ENCODE measurements at regions not wholly inside any gene's neighbourhood (a gene's known extent, or its start where the extent isn't known, plus 50 kb on each side); places are given as distances from the start of the nearest gene placed in this dataset.
A peak's percentile ranks its signal among the peaks of the same experiment; 100 is the strongest.
"Not testable (repeated sequence)": the region's sequence is repeated elsewhere in the genome, so short reads cannot be mapped to it uniquely, and the experiment has no call there.

DNA sequence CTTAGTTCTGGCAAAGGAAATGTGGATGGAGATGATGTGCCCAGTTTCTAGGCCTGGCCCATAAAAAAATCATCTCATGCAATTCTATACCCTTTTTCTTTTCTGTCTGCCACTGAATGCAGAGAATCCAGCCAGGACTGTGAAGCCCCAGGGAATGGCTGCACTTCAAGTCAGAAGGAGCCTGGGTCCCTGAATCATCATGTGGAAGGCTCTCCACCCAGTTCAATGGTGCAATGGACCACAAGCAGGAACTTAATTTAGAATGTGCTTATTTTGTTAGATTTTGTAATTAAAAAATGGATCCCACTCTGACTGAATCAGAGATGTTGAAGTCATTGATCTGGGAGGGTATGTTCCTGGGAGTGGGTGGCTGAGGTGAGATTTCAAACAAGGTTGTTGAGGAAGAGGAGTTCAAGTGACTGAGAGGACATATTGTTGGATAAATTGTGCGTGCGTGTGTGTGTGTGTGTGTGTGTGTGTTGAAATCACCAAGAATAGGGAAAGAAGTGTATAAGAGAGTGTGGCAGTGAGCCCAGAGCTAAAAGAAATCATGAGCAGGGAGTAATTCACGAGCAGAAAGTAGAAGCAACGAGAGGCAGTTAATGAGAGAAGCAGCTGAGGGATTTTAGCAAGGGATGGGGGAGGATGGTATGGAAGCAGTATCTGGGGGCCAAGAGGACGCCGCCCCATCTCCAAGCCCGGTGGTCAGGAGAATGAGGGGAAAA, 125.4 kb downstream of the TMX1 start:
- no peak overlapping the region for H3K9ac ChIP-seq (ENCODE audit: insufficient read length, low read depth)
- no peaks in the 10 kb centered on the region for H3K27me3 ChIP-seq (ENCODE audit: insufficient read depth, insufficient read length)
- H3K36me3 ChIP-seq (ENCODE audit: insufficient read depth, insufficient read length, low read length): no peaks in the 10 kb centered on the region
- no peak for TF ChIP-seq YY1 (IDR thresholded peaks at IDR 0.05; ENCODE audit: insufficient read depth, insufficient read length)
- no peak for TF ChIP-seq SUZ12 (IDR thresholded peaks at IDR 0.05; ENCODE audit: extremely low read depth, insufficient read depth, insufficient read length)
- TF ChIP-seq ZNF274 (IDR thresholded peaks at IDR 0.05; ENCODE audit: low read depth, low read length): no peak
- peaks cover 2% of the 10 kb centered on the region for H3K4me1 ChIP-seq (ENCODE audit: insufficient read depth, insufficient read length)
- H3K9me3 ChIP-seq (ENCODE audit: insufficient read depth, low read length): no peaks in the 10 kb centered on the region; the same call in 1 of the 2 replicates
- no peak for DNase-seq (ENCODE audit: low read depth, low spot score)
- H3K4me3 ChIP-seq (ENCODE audit: insufficient read length, low read depth): no peak overlapping the region

DNA sequence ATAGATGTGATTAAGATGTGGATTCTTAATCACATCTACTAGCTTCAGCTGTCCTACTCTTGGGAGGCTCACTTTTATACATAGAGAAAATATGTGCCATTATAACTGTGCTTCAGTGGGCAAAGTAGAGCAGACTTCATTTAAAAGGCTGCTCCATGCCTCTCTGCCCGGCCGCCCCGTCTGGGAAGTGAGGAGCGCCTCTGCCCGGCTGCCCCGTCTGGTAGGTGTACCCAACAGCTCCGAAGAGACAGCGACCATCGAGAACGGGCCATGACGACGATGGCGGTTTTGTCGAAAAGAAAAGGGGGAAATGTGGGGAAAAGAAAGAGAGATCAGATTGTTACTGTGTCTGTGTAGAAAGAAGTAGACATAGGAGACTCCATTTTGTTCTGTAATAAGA, 126.4 kb downstream of the TMX1 start:
- not testable (repeated sequence) for H3K4me1 ChIP-seq (ENCODE audit: insufficient read depth, insufficient read length); H3K27me3 ChIP-seq (ENCODE audit: insufficient read depth, insufficient read length); H3K4me3 ChIP-seq (ENCODE audit: insufficient read length, low read depth); H3K9ac ChIP-seq (ENCODE audit: insufficient read length, low read depth); DNase-seq (ENCODE audit: low read depth, low spot score); H3K36me3 ChIP-seq (ENCODE audit: insufficient read depth, insufficient read length, low read length); H3K9me3 ChIP-seq (ENCODE audit: insufficient read depth, low read length)

DNA sequence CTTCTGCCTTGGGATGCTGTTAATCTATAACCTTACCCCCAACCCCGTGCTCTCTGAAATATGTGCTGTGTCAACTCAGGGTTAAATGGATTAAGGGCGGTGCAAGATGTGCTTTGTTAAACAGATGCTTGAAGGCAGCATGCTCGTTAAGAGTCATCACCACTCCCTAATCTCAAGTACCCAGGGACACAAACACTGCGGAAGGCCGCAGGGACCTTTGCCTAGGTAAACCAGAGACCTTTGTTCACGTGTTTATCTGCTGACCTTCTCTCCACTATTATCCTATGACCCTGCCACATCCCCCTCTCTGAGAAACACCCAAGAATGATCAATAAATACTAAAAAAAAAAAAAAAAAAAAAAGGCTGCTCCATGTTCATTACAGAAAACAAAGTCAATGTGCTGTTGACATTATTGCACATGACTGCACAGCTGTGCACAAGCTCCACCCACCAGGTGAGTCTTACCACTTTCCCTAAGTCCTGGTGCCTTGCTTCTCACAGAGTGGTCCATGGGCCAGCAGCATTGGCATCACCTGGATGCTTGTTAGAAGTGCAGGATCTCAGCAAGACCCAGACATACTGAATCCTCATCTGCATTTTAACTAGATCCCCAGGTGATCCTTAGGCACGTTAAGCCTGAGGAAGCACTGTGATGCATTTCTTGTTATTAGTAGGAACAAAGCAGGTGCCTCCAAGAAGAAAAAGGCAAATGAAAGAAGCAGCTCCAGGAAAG, 127.0 kb downstream of the TMX1 start:
- H3K4me3 ChIP-seq (ENCODE audit: insufficient read length, low read depth); H3K9me3 ChIP-seq (ENCODE audit: insufficient read depth, low read length); H3K4me1 ChIP-seq (ENCODE audit: insufficient read depth, insufficient read length); DNase-seq (ENCODE audit: low read depth, low spot score); H3K27me3 ChIP-seq (ENCODE audit: insufficient read depth, insufficient read length); H3K36me3 ChIP-seq (ENCODE audit: insufficient read depth, insufficient read length, low read length); H3K9ac ChIP-seq (ENCODE audit: insufficient read length, low read depth): not testable (repeated sequence)

DNA sequence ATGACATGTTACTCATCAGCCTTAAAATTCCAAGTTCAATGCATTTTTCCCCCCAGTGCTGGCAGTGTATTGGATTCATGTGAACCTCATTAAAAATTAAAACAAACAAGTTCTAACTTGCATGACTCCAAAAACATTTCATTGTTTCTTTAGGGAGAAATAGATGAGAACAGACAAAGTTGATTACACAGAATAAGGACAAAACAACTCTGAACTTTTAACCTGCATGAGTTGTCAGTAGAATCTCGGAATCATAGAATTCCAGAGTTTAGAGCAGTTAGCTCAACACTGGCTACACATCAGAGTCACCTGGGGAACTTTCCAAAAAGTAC, 127.5 kb downstream of the TMX1 start:
- Histone ChIP-seq H3K9ac (ENCODE audit: insufficient read length, low read depth) (no peak overlapping the region), H3K4me3 (ENCODE audit: insufficient read length, low read depth) (no peak overlapping the region), H3K27me3 (ENCODE audit: insufficient read depth, insufficient read length) (no peaks in the 10 kb centered on the region), H3K36me3 (ENCODE audit: insufficient read depth, insufficient read length, low read length) (no peaks in the 10 kb centered on the region), H3K9me3 (ENCODE audit: insufficient read depth, low read length) (no peaks in the 10 kb centered on the region; the same call in 1 of the 2 replicates), H3K4me1 (ENCODE audit: insufficient read depth, insufficient read length) (peaks cover 2% of the 10 kb centered on the region)
- DNase-seq (ENCODE audit: low read depth, low spot score): no peak
- no peak for TF ChIP-seq YY1 (IDR thresholded peaks at IDR 0.05; ENCODE audit: insufficient read depth, insufficient read length)

DNA sequence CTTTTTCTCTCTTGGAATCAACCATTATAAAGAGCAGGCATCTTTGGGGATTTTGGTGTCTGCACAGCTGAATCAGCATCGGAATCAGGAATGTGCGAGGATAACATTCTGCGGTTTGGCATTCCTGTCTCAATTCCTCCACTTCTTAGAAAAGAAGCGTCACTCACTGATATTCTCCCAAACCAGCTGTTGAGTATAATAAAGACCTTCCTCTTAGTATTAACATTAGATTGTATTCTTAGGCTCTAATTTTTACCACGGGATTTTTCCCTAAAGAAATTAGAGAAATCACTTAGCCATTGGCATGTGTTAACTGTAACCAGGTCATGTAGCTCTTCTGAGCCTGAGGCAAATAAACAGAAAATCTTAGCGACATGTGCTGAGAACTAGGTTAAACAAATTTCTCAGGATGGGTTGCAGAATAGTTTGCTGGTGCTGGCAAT, 128.7 kb downstream of the TMX1 start:
- Histone ChIP-seq H3K9me3 (ENCODE audit: insufficient read depth, low read length) (no peaks in the 10 kb centered on the region; the same call in 1 of the 2 replicates), H3K9ac (ENCODE audit: insufficient read length, low read depth) (no peak overlapping the region), H3K4me3 (ENCODE audit: insufficient read length, low read depth) (no peak overlapping the region), H3K27me3 (ENCODE audit: insufficient read depth, insufficient read length) (no peaks in the 10 kb centered on the region), H3K4me1 (ENCODE audit: insufficient read depth, insufficient read length) (peaks cover 2% of the 10 kb centered on the region), H3K36me3 (ENCODE audit: insufficient read depth, insufficient read length, low read length) (no peaks in the 10 kb centered on the region)
- TF ChIP-seq YY1 (IDR thresholded peaks at IDR 0.05; ENCODE audit: insufficient read depth, insufficient read length): no peak
- TF ChIP-seq ZNF274 (IDR thresholded peaks at IDR 0.05; ENCODE audit: low read depth, low read length): no peak
- TF ChIP-seq SUZ12 (IDR thresholded peaks at IDR 0.05; ENCODE audit: extremely low read depth, insufficient read depth, insufficient read length): no peak
- no peak for DNase-seq (ENCODE audit: low read depth, low spot score)

DNA sequence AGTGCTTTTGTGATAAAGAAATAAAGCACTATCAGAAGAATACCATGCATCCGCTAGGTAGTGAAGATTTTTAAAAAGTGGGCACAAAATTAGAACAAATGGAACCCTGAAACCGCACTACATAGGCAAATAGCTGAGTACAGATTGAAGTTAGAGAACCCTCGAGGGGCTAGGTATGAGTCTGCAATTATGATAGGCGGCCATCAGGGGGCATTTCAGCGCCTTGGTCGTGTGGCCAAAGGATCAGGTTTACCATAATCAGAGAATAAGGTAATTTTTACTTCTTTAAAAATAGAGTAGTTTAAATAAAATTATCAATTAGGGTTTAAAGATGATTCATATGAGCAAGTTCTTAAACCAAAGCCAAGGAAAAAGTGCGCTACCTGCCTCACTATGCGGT, 129.8 kb downstream of the TMX1 start:
- H3K4me3 ChIP-seq (ENCODE audit: insufficient read length, low read depth): no peak overlapping the region
- peak; percentile 20 for DNase-seq (ENCODE audit: low read depth, low spot score)
- H3K9ac ChIP-seq (ENCODE audit: insufficient read length, low read depth): no peak overlapping the region
- H3K27me3 ChIP-seq (ENCODE audit: insufficient read depth, insufficient read length): no peaks in the 10 kb centered on the region
- peaks cover 2% of the 10 kb centered on the region for H3K4me1 ChIP-seq (ENCODE audit: insufficient read depth, insufficient read length)
- no peak for TF ChIP-seq ZNF274 (IDR thresholded peaks at IDR 0.05; ENCODE audit: low read depth, low read length)
- no peaks in the 10 kb centered on the region for H3K36me3 ChIP-seq (ENCODE audit: insufficient read depth, insufficient read length, low read length)
- H3K9me3 ChIP-seq (ENCODE audit: insufficient read depth, low read length): no peaks in the 10 kb centered on the region; the same call in 1 of the 2 replicates

DNA sequence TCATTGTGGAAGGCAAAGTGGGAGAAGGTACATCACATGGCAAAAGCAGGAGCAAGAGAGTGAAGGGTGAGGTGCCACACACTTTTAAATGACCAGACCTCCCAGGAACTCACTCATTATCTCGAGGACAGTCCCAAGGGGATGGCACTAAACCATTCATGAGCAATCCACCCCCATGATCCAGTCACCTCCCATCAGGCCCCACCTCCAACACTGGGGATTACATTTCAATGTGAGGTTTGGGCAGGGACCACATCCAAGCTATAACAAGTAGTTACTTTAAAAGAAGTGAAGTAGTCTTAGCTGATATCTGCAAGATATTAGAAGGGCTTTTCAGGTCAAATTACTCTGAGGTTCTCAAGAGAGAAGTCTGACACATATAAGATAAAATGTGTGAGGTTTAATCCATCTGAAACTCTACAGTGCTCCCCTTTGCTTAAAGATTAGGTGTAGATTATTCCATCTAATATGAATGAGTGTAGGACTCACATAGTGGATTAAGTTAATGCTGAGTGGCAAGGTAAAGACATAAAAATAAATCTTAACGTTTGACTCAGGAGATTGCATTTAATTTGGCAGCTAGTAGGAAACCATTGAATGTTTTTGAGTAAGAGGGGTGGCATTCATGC, 130.8 kb downstream of the TMX1 start:
- no peak for DNase-seq (ENCODE audit: low read depth, low spot score)
- no peaks in the 10 kb centered on the region for H3K36me3 ChIP-seq (ENCODE audit: insufficient read depth, insufficient read length, low read length)
- no peaks in the 10 kb centered on the region for H3K27me3 ChIP-seq (ENCODE audit: insufficient read depth, insufficient read length)
- TF ChIP-seq YY1 (IDR thresholded peaks at IDR 0.05; ENCODE audit: insufficient read depth, insufficient read length) (no peak), ZNF274 (IDR thresholded peaks at IDR 0.05; ENCODE audit: low read depth, low read length) (no peak), SUZ12 (IDR thresholded peaks at IDR 0.05; ENCODE audit: extremely low read depth, insufficient read depth, insufficient read length) (no peak)
- H3K9ac ChIP-seq (ENCODE audit: insufficient read length, low read depth): no peak overlapping the region
- no peaks in the 10 kb centered on the region; the same call in 1 of the 2 replicates for H3K9me3 ChIP-seq (ENCODE audit: insufficient read depth, low read length)
- H3K4me3 ChIP-seq (ENCODE audit: insufficient read length, low read depth): no peak overlapping the region
- H3K4me1 ChIP-seq (ENCODE audit: insufficient read depth, insufficient read length): peaks cover 2% of the 10 kb centered on the region

DNA sequence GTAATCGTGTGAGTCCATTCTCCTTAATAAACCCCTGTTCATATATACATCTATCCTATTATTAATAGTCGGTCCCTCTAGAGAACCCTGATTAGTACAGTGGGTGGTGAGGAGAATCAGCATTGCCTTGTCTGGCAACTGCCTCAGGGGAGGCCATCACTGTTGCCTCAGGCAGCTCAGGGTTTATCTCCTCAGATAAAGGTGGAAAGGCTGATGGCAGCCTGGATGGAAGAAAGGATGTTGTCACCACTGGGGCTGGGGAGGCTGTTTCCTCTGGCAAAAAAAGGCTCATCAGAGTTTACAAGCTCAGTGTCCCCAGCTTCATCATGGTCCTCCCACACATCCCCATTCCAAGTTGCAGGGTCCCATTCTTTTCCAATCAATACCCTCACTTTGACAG, 137.1 kb downstream of the TMX1 start:
- not testable (repeated sequence) for H3K27me3 ChIP-seq (ENCODE audit: insufficient read depth, insufficient read length); H3K4me3 ChIP-seq (ENCODE audit: insufficient read length, low read depth); H3K9me3 ChIP-seq (ENCODE audit: insufficient read depth, low read length); H3K9ac ChIP-seq (ENCODE audit: insufficient read length, low read depth); H3K36me3 ChIP-seq (ENCODE audit: insufficient read depth, insufficient read length, low read length); DNase-seq (ENCODE audit: low read depth, low spot score); H3K4me1 ChIP-seq (ENCODE audit: insufficient read depth, insufficient read length)
